ENCODE measurements at regions not wholly inside any gene's neighbourhood (a gene's known extent, or its start where the extent isn't known, plus 50 kb on each side); places are given as distances from the start of the nearest gene placed in this dataset.

DNA sequence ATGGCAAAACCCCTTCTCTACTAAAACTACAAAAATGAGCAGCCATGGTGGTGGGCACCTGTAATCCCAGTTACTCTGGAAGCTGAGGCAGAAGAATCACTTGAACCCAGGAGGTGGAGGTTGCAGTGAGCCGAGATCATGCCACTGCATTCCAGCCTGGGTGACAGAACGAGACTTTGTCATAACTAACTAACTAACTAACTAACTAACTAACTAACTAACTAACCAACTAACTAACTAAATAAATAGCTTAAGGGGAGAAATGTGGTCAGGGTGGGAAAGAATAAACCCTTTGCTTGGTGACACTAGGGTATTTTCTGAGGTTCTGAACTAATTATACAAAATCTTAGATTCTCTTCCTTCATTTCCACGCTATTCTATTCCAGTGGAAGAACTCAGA, 184.4 kb upstream of the MEF2C start:
- no peaks in the 10 kb centered on the region for H3K36me3 ChIP-seq
- TF ChIP-seq, protein P1, sequence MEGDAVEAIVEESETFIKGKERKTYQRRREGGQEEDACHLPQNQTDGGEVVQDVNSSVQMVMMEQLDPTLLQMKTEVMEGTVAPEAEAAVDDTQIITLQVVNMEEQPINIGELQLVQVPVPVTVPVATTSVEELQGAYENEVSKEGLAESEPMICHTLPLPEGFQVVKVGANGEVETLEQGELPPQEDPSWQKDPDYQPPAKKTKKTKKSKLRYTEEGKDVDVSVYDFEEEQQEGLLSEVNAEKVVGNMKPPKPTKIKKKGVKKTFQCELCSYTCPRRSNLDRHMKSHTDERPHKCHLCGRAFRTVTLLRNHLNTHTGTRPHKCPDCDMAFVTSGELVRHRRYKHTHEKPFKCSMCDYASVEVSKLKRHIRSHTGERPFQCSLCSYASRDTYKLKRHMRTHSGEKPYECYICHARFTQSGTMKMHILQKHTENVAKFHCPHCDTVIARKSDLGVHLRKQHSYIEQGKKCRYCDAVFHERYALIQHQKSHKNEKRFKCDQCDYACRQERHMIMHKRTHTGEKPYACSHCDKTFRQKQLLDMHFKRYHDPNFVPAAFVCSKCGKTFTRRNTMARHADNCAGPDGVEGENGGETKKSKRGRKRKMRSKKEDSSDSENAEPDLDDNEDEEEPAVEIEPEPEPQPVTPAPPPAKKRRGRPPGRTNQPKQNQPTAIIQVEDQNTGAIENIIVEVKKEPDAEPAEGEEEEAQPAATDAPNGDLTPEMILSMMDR (IDR thresholded peaks at IDR 0.05), result no peak
- TF ChIP-seq POLR2AphosphoS5 (IDR thresholded peaks at IDR 0.05), result no peak
- TF ChIP-seq EP300 (IDR thresholded peaks at IDR 0.05), result no peak
- no peak for TF ChIP-seq POLR2A (IDR thresholded peaks at IDR 0.05)
- DNase-seq (ENCODE audit: low spot score in 2 of 2), result no peak
- WGBS, result 98% methylated on average over 3 of the region's 3 CpGs
- H3K27ac ChIP-seq, result no peak overlapping the region
- no peaks in the 10 kb centered on the region for H3K4me1 ChIP-seq
- H3K27me3 ChIP-seq, result no peaks in the 10 kb centered on the region
- H3K9me3 ChIP-seq, result no peaks in the 10 kb centered on the region
- H3K4me3 ChIP-seq, result no peak overlapping the region

DNA sequence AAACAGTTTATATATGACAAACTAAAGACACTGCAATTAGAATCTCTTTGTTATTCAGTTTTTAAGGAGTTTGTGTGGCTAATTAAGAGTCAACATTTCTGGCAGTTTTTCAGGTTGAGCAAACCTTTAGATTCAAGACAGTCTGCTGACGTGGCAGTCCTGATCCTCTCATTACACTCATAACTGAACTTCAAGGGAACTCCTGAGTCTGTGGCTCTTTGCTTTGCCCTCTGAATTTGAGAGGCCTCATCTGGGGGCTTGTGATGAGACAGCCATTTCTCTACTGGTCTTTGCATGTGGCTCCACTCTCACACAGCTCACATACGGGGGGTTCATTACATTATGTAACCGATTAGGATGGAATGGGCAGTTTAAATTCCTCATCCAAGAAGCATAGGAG, 182.9 kb upstream of the MEF2C start:
- no peak for DNase-seq (ENCODE audit: low spot score in 2 of 2)
- Histone ChIP-seq H3K36me3 (no peaks in the 10 kb centered on the region), H3K27me3 (no peaks in the 10 kb centered on the region), H3K27ac (no peak overlapping the region), H3K9me3 (no peaks in the 10 kb centered on the region), H3K4me3 (no peak overlapping the region), H3K4me1 (no peaks in the 10 kb centered on the region)
- 82% methylated on average over 3 of the region's 3 CpGs for WGBS
- no peak for TF ChIP-seq POLR2AphosphoS5 (IDR thresholded peaks at IDR 0.05)
- TF ChIP-seq POLR2A (IDR thresholded peaks at IDR 0.05), result no peak
- no peak for TF ChIP-seq EP300 (IDR thresholded peaks at IDR 0.05)
- TF ChIP-seq, protein P1 (IDR thresholded peaks at IDR 0.05), result no peak

DNA sequence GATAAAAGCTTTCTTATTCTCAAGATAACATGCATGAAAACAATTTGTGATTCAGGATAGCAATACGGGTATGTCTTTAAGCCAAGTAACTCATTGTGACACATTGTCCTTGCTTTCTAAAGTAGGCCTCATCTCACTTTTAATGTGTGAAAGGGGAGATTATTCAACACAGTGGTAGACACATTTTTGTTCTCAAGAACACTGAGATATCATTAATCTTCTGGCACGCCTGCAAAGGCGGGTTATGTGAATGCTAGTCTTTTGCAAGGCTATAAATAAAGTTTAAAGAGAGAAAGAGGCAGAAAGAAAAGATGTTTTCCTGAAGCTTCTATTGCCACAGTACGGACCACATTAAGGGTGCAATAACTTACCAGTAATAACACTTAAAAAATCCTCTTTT, 181.8 kb upstream of the MEF2C start:
- no peaks in the 10 kb centered on the region for H3K4me1 ChIP-seq
- no peak for DNase-seq (ENCODE audit: low spot score in 2 of 2)
- no peaks in the 10 kb centered on the region for H3K27me3 ChIP-seq
- H3K27ac ChIP-seq, result no peak overlapping the region
- H3K36me3 ChIP-seq, result no peaks in the 10 kb centered on the region
- H3K4me3 ChIP-seq, result no peak overlapping the region
- 67% methylated on average over 4 of the region's 4 CpGs for WGBS
- no peaks in the 10 kb centered on the region for H3K9me3 ChIP-seq
- no peak for TF ChIP-seq POLR2A (IDR thresholded peaks at IDR 0.05)
- no peak for TF ChIP-seq POLR2AphosphoS5 (IDR thresholded peaks at IDR 0.05)
- TF ChIP-seq, protein P1 (IDR thresholded peaks at IDR 0.05), result no peak
- TF ChIP-seq EP300 (IDR thresholded peaks at IDR 0.05), result no peak

DNA sequence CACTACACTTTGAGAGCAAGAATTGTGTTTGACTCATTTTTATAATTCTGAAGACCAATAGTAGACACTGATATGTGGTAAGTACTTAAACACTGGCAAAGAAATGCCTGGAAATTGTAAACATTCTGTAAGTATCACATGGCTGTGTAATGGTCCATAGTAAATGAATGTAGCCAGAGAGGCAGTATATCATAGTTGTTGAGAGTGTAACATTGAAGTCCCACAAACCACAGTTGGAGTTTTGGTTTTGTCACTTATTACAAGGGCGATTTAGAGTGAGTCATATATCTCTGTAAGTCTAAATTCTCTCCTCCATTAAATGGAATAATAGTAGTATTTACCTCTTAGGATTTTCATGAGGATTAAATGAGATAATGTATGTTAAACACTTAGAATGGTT, 181.1 kb upstream of the MEF2C start:
- H3K27me3 ChIP-seq, result no peaks in the 10 kb centered on the region
- no peaks in the 10 kb centered on the region for H3K4me1 ChIP-seq
- no peaks in the 10 kb centered on the region for H3K36me3 ChIP-seq
- TF ChIP-seq EP300 (IDR thresholded peaks at IDR 0.05) (no peak), POLR2AphosphoS5 (IDR thresholded peaks at IDR 0.05) (no peak), POLR2A (IDR thresholded peaks at IDR 0.05) (no peak)
- TF ChIP-seq, protein P1 (IDR thresholded peaks at IDR 0.05), result no peak
- WGBS, result 81% methylated on average over 1 of the region's 1 CpG
- H3K27ac ChIP-seq, result no peak overlapping the region
- DNase-seq (ENCODE audit: low spot score in 2 of 2), result no peak
- H3K9me3 ChIP-seq, result no peaks in the 10 kb centered on the region
- no peak overlapping the region for H3K4me3 ChIP-seq

DNA sequence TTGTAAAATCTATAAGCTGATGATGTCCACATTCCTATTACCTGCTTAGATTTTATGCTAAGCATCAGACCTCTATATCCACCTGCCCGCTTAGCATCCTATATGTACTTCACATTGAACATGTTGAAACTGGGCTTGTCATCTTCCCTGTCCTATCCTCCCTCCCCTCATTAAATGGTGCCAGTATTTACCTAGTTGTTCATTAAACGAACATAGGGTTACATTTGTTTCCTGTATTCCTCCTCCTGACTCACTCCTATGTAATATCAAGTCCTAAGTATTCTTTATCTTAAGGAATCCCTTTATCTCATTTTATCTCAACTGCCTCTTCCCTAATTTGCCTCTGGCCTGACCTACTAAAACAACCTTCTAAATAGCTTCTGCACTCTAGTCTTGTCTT, 177.8 kb upstream of the MEF2C start:
- 74% methylated on average over 2 of the region's 2 CpGs for WGBS
- H3K9me3 ChIP-seq, result no peaks in the 10 kb centered on the region

More for the DNA sequence above, 177.8 kb upstream of the MEF2C start:
- H3K36me3 ChIP-seq, result no peaks in the 10 kb centered on the region
- no peaks in the 10 kb centered on the region for H3K27me3 ChIP-seq
- H3K27ac ChIP-seq, result no peak overlapping the region
- TF ChIP-seq, protein P1 (IDR thresholded peaks at IDR 0.05), result no peak
- no peak for TF ChIP-seq EP300 (IDR thresholded peaks at IDR 0.05)
- H3K4me1 ChIP-seq, result no peaks in the 10 kb centered on the region
- DNase-seq (ENCODE audit: low spot score in 2 of 2), result no peak
- no peak overlapping the region for H3K4me3 ChIP-seq
